Colon (tissue), 2 donors: ENCODE measurements at regions not wholly inside any gene's neighbourhood (a gene's known extent, or its start where the extent isn't known, plus 50 kb on each side); places are given as distances from the start of the nearest gene placed in this dataset.
"Not testable (repeated sequence)": the region's sequence is repeated elsewhere in the genome, so short reads cannot be mapped to it uniquely, and the experiment has no call there.

Source experiments
- FAIRE-seq: peaks from 2 replicates; lab custom pipeline; 2012; peaks lifted over from hg19 to GRCh38; lab: Jason Lieb, UNC
- donor health status: control.
- donor health status: control.

DNA sequence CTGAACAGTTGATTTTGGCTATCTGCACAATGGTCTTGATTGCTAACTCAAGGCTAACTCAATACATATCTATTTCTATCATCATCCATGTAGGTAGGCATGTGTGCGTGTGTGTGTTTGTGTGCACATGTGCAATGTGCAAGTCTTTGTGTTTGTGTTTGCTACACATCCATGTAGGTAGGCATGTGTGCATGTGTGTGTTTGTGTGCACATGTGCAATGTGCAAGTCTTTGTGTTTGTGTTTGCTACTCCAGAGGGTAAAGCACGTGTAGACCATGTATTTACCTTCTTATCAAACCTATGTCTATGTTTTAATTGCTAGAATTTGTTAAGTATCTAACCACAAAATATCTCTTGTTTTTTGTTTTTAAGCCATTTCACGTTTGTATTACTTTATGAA, 962.6 kb downstream of the LRFN5 start:
- no peak for FAIRE-seq

DNA sequence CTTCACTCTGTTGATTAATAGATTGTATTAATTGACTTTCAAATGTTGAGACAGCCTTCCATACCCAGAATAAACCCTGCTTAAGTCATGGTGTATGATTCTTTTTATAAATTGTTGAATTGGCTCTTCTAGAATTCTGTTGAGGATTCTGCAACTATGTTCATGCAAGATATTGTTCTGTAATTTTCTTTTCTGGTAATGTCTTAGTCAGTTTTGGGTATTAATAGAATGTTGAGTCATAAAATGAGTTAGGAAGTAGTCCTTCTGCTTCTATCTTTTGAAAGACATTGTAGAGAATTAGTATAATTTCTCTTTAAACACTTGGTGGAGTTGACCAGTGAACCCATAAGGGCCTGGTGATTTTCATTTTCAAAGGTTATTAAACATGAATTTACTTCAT, 958.9 kb downstream of the LRFN5 start:
- peak; percentile 28 for FAIRE-seq

DNA sequence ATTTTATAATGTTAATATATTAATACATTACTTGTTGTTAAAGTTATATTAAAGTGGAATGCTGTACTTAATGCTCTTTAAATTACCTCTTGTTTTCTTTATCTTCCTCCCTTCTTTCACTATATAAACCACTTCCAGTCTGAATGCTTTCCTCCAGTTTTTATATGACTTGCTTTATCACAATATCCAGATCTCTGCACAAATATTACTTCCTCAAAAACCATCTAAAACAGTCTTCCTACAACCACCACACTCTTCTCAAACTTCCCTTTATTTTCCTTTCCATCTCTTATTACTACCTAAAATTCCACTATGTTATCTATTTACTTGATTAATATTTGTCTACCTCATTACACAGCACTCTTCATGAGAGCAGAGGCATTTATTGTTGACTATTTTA, 956.6 kb downstream of the LRFN5 start:
- no peak for FAIRE-seq

DNA sequence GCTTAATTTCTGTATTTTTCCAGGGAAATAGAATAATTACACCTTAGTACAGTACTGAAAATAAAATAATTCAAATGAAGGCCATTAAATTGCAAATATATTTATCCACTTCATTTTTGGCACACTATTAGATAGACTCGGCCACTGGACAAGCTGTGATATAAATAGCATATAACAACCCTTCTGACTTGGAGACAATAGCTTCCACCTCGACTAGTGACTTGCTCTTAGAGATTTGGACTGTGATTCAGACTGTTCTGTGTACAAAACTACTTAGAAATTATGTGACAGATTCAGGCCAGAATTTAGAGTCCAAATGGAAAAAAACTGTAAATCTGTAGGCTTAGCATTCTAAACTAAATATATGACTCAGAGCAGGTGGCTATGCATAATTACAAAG, 949.9 kb downstream of the LRFN5 start:
- FAIRE-seq = no peak

DNA sequence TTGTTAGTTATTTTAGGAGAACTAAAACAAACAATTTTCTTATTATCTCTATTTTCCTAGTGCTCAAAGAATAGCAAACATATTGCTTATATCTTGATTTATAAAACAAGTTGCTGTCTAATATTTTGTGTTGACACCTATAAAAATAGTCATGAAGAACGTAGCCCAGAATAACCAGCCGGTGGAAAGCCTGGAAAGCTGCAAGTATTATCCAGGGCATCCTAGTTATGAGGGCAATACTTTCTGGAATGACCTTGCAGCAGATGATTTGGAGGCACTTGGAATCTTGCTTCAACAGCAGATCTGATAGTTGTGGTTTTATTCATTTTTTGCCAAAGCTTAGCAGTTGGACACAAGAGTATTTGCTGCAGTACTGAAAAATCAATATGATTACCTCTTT, 948.7 kb downstream of the LRFN5 start:
- FAIRE-seq = no peak

DNA sequence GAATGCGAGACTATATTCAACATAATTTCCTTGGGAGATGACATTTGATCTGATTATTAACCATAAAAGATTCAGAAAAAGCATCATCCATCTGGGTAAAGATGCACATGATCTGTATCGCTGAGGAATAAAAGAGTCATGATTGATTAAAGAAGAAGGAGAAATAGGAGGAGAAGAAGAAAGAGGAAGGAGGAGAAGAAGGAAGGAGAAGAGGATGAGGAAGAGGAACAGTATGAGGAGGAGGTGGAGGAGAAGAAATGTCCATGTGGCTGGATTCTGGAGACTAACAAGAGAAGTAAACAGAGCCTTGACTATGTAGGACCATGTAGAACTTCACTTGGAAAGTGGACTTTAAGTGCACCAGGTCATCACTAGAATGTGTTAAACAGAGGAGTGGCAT, 947.4 kb downstream of the LRFN5 start:
- FAIRE-seq = no peak

DNA sequence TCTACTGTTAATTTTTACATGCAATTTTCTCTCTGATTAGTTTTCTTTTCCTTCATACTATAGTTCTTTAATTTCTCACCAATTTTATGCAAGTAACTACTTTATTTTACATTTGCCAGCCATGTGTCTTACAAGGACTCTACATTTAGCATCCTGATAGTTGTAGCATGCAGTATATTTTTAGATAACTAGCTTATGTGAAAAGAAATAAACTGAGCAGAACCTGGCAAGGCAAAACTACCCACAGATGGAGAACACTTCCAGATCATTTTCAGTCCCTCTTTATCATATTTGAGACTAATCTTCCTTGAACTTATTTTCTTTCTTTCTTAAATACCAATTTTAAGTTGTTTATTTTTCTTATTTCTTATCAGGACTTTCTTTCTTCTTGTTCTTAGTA, 943.6 kb downstream of the LRFN5 start:
- no peak for FAIRE-seq

DNA sequence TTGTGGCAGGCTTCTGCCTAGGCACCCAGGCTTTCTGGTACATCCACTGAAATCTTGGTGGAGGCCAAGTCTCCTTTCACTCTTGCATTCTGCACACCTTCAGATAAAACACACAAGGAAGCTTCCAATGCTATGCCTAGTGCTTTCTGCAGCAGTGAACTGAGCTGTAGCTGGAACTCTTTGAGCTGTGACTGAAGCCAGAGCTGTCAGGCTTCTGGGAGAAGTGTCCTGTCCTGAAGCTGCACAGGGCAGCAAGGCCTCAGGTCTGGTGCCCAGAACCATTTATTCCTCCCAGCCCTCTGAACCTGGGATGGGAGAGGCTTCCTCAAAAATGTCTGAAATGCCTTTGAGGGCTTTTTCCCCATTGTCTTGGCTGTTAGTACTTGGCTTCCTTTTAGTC, 941.7 kb downstream of the LRFN5 start:
- FAIRE-seq = no peak

DNA sequence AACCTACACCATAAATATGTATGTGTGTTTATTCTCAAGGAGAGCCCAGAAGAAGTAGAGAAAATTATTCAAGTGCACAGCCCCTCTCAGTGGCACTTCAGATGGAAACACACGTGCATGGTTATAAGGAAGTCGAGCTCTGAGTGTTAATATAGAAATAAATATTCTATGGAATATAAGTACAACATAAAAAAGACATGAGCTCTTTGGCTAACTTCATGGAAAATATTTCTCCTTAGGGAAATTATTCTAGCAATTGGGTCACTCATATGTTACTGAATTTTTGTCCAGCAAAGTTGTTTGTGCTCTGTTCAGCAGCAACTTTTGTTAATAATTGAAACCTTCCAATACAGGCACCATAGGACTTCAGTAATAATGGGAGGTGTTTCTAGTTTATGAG, 939.0 kb downstream of the LRFN5 start:
- FAIRE-seq = no peak

DNA sequence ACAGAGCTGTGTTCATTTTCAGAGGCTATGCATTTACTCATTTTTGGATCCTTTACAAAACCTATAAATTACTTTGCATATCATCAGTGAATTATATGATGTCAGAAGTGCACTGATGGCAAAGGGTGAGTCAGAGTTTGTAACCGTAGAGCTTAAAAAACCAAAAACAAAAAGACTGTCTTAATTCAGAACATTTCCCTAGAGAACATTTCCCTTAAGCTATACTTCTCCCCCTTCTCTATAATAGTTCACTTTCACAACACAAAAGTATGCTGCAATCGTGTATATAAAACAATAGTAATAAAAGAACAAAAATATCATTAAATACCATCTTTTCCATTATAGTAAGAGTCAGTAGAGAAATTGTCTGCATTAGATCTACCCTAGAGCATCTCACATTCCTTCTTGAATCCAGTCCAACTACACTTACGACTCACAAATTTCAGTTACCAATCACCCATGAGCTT, 934.9 kb downstream of the LRFN5 start:
- no peak for FAIRE-seq

DNA sequence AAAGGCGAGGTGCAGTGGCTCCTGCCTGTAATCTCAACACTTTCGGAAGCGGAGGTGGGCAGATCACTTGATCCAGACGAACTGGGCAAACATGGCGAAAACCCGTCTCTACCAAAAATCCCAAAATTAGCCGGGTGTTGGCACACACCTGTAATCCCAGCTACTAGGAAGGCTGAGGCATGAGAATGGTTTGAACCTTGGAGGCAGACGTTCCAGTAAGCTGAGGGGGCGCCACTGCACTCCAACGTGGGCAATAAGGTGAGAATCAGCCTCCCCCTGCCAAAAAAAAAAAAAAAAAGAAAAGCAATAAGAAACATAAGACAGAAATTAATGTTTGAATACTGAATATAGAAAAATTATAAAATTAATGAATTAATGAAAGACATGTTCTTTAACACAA, 928.7 kb downstream of the LRFN5 start:
- no peak for FAIRE-seq

DNA sequence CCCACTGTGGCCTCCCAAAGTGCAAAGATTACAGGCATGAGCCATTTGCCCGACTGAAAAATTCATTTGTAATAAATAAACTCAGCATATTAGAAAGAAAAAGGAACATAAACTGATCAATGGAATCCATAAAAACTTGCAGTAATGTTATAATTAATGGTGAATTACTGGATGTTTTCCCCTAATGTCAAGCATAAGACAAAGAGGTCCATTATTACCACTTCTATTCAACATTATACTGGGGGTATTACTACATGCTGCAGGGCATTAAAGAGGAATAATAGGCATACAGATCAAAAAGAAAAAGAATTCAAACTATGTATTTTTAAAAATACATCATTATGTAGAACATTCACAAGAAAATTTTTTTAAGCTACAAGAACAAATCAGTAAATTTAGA, 926.8 kb downstream of the LRFN5 start:
- FAIRE-seq = no peak

DNA sequence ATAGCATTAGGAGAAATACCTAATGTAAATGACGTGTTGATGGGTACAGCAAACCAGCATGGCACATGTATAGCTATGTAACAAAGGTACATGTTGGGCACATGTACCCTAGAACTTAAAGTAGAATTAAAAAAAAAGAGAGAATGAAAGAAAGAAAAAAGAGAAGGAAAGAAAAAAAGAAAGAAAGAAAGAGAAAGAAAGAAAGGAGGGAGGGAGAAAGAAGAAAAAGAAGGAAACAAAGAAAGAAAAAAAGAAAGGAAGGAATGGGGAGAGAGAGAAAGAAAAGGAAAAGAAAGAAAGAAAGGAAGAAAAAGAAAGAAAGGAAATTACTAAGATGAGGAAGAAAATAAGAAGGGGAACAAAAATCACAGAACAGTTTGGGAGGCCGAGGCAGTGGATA, 925.5 kb downstream of the LRFN5 start:
- FAIRE-seq = no peak

DNA sequence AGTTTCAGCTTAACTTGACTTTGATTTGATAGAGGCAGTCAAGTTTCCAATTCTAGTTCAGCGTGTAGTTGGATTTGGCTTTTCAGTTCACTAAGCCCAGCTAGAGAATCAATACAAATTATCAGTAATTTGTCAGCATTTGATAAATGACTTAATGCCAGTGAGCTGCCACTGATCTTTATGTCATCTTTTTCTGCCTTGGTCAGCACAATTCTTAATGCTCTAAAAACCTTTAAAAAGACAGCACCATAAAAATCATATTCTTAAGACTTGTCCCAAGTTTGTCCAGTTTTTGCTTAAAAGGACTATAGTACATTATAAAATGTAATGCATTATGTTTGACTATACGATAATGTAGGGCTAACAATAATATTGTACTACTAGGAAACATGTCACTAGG, 920.5 kb downstream of the LRFN5 start:
- no peak for FAIRE-seq

DNA sequence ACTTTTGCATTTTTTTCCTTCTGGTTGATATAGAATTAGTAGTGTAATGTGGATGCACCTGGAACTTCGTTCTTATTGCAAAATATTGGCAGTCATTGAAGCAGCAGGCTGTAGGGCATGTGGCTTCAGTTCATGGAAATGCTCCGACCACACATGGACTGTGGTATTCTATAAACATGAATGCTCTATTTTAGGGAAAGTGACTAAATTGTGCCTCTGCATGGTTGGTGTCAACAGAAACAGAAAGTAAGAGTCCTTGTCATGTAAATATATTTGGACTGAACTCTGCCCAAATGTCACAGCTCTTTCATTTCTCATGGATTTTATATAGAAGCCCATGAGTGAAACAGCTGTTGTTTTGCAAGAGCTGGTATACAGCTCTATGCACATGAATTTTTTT, 917.0 kb downstream of the LRFN5 start:
- no peak for FAIRE-seq

DNA sequence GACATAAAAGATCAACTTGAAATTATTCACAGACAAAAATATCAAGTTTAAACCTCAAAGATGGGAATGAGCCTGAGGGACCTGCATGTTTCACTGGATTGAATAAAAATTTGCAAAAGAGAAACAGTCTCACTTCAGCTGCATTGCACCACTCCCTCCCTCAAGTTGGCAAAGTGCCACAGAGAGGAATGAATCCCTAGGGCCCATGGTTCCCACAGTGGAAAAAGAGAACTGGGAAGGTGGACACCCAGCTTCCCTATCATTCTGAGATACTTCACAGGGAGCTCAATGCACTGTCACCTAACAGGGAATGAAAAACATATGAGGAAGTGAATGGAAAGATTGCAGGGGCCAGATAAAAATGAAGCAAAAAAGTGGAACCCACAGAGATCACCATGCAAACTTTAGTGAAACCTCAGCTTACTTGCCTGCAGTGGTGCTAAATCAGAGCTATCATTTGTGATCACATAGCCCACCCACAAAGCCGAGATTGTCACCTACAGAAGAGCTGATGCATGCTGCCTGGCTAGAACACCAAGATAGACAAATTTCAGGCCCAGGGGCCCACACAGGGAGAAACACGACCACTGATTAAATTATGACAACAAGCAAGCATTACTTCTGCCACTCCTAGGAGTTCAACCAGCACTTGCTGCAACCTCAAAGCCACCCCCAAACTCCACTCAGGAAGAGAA, 911.3 kb downstream of the LRFN5 start:
- no peak for FAIRE-seq

DNA sequence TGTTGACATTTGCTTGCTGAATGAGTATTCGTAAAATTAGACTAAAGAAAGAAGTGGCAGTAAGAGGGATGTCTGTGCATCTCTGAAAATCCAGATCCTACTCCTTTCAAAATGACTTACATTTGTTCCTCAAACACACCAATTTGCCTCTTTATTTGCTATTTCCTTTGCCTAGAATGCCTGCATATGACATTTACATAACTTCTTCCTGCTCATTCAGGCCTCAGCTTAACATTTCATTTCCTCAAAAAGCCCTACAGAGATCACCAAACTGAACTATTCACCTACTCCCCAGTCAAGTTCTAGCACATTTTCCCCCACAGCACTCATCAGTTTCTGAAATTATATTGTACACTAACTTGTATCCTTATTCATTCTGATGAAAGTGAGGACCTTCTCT, 907.2 kb downstream of the LRFN5 start:
- FAIRE-seq = no peak

DNA sequence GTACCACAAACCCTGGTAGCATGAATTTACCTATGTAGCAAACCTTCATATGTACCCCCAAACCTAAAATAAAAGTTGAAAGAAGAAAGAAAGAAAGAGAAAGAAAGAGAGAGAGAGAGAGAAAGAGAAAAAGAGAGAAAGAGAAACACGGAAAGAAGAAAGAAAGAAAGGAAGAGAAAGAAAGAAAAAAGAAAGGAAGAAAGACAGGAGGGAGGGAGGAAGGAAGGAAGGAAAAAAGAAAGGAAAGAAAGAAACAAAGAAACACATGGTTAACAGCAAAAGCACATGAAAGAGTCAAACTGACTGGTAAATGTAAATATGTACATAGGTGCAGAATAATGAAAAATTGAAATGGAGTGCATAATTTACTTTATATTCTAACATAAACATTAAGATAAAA, 903.4 kb downstream of the LRFN5 start:
- FAIRE-seq = no peak

DNA sequence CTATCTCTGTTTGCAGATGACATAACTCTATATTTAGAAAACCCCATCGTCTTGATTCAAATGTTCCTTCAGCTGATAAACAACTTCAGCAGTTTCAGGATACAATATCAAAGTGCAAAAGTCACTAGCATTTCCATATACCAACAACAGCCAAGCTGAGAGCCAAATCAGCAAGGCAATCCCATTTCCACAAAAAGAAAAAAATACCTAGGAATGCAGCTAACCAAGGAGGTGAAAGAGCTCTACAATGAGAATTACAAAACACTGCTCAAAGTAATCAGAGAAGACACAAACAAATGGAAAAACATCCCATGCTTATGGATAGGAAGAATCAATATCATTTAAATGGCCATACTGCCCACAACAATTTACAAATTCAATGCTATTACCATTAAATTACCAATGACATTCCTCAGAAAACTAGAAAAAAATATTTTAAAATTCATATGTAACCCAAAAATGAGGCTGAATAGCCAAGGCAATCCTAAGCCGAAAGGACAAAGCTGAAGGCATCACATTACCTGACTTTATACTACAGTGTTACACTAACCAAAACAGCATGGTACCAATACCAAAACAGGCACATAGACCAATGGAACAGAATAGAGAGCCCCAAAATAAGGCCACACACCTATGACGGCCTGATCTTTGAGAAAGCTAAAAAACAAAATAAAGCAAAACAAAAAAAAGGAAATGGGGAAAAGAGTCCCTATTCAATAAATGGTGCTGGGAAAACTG, 901.7 kb downstream of the LRFN5 start:
- no peak for FAIRE-seq

DNA sequence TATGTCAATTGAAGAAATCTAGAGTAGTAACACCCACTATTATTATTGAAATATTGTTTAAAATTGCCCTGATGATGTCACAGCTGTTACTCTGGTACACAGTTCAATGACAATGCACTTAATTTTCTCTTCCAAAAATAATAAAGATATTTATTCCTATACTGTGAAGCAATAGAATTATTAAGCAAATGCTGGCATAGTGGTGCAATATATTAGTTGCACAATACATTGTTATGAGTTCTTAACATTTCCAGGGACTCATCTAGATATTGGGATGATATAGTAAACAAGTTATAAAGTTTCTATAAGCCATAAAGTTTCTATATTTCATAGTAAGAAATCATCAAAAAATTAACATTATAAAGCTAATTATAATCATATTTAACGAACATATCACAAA, 897.8 kb downstream of the LRFN5 start:
- no peak for FAIRE-seq

DNA sequence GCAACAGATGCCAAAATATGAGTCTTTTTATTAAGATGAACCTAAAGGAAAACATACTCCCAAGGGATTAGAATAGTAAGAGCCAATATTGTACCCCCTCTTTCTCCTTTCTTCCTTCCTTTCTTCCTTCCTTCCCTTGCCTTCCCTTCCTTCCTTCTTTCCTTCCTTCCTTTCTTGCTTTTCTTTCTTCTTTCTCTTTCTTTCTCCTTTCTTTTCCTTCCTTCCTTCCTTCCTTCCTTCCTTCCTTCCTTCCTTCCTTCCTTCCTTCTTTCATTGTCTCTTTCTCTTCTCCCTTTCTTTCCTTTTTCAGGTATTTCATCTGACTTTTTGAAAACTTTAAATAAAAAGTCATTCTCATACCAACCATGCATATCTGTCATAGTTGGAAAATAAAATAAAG, 892.5 kb downstream of the LRFN5 start:
- no peak for FAIRE-seq

DNA sequence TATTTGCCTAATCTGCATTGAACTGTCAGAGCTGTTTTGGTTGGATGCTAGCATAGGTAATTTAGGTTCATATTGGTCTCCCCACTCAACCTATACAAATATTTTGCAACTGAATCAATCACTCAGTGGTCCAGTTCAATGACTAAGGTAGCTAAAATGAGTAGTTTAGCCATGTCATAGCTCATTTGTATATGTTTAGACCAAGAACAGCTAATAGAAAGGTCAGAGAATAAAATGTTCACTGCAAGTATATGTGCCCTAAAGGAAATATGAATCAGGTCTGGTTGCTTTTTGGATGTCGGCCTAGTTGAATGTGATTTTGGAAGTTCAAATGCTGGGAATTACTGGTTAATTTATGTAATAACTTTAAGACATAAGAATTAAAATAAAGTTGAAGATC, 883.9 kb downstream of the LRFN5 start:
- no peak for FAIRE-seq

DNA sequence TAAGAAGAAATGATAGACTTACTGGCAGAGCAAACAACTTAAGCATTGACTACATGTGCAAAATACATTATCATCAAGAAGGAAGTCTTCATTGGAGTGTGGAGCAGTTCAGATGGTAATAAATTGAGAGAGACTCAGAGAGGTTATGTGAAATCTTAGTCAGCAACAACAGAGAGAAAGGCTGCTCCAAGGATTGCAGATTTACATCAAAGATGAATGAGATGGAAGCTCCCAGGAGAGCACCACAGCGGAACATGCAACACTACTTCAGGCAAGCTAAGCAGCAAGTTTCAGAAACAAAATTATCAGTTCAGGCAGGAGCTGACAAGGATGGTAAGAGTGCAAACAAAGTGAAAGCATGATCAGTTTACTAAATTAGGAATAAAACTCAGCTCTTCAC, 882.3 kb downstream of the LRFN5 start:
- no peak for FAIRE-seq

DNA sequence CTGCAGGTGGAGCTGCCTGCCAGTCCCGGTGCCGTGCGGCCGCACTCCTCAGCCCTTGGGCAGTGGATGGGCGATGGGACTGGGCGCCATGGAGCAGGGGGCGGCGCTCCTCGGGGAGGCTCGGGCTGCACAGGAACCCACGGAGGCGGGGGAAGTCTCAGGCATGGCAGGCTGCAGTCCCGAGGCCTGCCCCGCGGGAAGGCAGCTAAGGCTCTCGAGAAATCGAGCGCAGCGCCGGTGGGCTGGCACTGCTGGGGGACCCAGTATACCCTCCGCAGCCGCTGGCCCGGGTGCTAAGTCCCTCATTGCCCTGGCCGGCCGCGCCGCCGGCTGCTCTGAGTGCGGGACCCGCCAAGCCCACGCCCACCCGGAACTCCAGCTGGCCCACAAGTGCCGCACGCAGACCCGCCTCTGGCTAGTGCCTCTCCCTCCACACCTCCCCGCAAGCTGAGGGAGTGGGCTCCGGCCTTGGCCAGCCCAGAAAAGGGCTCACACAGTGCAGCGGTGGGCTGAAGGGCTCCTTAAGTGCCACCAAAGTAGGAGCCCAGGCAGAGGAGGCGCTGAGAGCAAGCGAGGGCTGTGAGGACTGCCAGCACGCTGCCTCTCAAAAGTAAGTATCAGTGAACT, 875.8 kb downstream of the LRFN5 start:
- not testable (repeated sequence) for FAIRE-seq
